Kidney glomerular epithelial cell (primary cell): ENCODE measurements at regions not wholly inside any gene's neighbourhood (a gene's known extent, or its start where the extent isn't known, plus 50 kb on each side); places are given as distances from the start of the nearest gene placed in this dataset.
A peak's percentile ranks its signal among the peaks of the same experiment; 100 is the strongest.
"Not testable (repeated sequence)": the region's sequence is repeated elsewhere in the genome, so short reads cannot be mapped to it uniquely, and the experiment has no call there.

Experiments used
- DNase-seq: peaks from one replicate; lab custom pipeline; 2025; lab: John Stamatoyannopoulos, UW

DNA sequence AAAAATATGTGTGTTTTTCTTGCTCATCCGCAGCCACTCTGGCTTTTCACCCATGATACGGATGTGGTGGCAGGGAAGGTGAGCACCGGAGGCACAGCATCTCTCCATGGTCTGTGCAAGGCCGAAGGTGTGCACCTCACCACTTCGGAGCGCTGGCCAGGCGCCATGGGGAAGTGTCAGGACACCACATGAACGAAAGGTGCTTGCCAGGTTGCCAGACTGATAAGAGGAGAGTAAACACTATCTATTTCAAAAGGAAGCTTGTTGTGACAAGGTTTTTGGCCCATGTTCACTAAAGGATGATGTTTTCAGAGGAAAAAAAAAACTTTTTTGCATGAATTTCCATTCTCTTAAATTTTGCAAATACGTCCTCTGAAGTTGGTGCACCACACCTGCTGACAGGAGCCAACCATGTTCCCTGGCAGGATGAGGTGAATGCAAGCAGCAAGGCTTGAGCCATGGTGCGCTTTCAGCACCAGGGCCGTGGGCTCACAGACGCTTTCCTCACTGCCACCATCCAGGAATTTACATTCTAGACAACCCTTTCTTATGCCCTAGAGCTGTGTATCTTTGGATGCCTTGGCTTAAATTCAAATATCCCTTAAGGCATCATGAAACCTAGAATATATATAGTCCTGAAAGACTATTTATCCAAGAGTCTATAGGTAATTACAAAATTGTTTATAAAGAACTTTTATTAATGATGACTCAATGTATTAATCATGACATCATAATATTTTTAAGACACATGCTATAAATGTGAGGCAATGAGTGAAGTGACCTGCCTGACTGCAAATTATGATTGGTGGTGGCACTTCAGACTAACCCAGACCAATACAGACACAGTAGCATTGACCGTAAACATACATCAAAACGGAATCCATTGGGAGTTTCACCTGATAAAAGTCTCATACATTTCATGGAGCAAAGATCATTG lies 234.5 kb downstream of the TFAP2A start:
- DNase-seq, result no peak

DNA sequence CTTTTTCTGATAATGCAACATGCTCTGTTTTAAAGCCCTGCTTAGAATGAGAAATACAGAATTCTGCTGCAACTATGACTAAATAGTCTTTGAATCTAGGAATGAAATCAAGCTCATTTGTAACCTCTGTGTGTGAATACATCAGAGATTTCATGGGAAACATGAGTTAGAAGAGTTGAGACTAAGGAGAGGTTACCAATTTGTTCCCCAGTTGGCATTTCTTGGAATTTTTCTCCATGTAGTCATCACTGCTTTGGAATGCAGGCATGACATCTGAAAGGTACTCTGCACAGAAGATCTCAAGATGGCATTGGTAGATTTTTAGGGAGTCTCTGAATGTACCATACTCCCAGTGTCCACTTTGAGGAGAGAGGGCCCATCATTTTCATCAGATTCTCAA lies 237.2 kb downstream of the TFAP2A start:
- DNase-seq, result peak; percentile 70

DNA sequence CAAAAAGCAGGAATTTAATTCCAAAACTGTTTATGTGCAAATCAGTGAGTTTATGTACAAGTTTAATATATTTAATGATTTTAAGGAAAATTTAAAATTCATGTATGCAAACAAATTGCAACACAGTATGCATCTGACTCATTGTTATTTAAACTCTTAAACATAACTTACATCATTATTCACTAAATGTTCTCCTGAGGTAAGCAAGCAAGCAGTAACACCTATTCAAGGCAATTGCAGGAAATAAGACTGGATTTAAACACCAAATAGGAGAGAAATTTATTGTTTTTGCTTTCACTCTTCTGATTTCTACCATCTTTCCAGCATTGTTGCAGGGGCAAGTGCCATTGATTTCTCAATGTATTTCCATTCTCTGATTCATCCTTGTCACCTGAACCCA lies 239.5 kb downstream of the TFAP2A start:
- no peak for DNase-seq

DNA sequence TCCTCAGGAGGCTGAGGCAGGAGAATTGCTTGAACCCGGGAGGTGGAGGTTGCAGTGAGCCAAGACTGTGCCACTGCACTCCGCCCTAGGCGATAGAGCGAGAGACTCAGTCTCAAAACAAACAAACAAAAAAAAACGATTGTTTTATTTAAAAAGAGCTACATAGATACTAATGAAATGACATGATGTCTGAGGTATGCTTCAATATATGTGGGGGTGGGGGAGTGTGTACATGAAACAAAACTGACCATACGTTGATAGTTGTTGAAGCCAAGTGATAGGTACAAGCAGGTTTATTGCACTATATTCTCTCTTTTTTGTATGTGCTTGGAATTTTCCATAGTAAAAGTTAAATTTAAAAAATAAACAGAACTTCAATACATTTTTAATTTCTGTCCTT lies 240.1 kb downstream of the TFAP2A start:
- DNase-seq, result no peak

DNA sequence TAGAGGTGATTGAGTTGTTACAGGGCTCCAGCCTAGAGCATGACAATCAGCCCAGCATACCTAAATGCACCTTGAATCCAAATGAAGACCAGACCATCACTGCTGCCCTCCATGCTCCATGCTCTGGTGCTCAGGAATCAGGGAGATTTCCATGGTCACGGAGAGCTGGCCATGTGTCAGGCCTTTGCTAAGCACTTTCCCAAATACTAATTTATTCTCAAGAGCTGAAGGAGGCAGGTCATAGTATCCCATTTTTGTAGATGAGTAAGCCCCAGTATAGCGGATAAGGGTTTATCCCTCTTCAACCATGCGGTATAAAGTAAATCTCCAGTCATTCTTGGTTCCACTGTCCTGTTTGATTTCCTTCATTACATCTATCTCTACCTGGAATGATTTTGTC lies 240.8 kb downstream of the TFAP2A start:
- DNase-seq, result no peak

DNA sequence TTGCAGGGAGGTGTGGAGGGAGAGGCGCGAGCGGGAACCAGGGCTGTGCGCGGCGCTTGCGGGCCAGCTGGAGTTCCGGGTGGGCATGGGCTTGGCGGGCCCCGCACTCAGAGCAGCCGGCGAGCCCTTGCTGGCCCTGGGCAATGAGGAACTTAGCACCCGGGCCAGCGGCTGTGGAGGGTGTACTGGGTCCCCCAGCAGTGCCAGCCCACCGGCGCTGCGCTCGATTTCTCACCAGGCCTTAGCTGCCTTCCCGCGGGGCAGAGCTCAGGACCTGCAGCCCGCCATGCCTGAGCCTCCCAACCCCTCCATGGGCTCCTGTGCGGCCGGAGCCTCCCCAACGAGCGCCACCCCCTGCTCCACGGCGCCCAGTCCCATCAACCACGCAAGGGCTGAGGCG lies 243.2 kb downstream of the TFAP2A start:
- DNase-seq, result not testable (repeated sequence)

DNA sequence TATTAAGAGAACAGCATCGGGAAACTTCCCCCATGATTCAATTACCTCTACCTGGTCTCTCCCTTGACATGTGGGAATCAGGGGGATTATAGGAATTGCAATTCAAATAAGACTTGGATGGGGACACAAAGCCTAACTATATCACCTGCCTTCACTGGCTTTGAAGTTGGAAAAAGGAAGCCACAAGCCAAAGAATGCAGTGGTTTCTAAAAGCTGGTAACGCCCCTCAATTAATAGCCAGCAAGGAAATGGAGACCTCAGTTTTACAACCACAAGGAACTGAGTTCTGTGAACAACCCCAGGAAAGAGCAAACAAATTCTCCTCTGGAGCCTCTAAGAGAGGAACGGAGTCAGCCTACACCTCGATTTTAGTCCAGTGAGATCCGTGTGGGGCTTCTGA lies 244.1 kb downstream of the TFAP2A start:
- no peak for DNase-seq

DNA sequence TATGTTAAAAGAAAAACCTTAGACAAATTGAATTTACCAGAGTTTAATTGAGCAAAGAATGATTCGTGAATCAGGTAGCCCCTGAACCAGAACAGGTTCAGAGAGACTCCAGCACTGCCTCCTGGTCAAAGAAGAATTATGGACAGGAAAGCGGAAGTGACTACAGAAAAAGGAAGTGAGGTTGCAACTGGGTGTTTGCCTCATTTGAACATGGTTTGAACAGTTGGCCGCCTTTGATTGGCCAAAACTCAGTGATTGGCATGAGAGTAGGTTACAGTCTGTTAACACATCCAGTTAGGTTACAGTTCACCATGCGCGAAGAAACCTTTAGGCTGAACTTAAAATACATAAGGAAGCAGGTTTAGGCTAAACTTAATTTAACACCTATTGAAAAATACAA lies 248.8 kb downstream of the TFAP2A start:
- no peak for DNase-seq

DNA sequence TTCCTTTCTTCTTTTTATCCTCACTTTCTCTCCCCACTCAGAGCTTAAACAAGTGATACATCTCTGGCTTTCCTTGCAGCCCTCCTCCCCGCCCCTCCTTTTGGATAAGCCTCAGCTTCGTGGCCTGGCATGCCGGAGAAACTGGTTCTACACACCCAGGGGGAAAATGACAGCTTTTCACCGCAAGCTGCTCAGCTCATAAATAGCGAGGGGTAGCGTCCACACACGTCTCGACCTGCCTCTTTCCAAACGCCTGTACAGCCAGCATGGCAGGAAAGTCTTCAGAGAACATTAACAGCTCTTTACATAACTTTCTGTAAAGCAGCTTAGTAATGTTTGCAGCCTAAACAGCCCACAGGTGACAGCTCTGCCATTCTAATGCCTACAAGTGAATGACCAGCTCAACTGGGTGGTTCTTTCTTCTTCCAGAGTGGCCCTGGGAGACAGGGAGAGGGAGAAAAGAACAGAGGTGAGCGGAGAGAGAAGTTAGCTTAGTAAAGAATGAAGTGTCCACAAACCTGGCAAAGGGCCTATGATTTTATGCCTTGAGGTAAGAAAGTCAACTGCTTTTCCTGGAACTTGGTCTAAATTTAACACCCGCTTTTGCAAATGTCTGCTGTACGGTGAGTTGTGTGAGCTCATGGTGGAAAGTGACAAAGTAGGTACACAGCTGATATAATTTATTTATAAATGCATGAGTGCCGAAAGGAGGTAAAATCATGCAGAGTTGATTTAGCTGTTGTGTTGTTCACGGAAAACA lies 251.5 kb downstream of the TFAP2A start:
- no peak for DNase-seq

DNA sequence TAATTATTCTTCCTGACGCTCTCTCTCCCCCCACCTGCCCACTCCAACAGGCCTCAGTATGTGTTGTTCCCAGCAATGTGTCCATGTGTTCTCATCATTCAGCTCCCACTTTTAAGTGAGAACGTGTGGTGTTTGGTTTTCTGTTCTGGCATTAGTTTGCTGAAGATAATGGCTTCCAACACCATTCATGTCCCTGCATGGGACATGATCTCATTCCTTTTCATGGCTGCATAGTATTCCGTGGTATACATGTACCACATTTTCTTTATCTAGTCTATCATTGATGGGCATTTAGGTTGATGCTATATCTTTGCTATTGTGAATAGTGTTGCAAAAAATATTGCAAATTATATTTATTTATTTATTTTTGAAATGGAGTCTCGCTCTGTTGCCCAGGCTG lies 258.0 kb downstream of the TFAP2A start:
- no peak for DNase-seq

DNA sequence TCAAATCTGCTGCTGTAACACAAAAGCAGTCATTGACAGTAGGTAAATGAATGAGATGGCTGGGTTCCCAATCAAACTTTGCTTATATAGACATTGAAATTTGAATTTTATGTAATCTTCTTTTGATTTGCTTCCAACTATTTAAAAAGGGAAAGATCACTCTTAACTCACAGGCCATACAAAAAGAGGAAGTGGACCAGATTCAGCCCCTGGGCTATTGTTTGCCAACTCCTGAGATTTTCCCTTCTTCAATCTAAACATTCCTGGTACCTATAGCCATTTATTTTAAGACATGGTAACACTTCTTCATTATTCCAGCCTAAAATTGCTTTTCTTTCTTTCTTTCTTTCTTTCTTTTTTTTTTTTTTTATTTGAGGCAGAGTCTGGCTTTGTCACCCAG lies 260.6 kb downstream of the TFAP2A start:
- no peak for DNase-seq

DNA sequence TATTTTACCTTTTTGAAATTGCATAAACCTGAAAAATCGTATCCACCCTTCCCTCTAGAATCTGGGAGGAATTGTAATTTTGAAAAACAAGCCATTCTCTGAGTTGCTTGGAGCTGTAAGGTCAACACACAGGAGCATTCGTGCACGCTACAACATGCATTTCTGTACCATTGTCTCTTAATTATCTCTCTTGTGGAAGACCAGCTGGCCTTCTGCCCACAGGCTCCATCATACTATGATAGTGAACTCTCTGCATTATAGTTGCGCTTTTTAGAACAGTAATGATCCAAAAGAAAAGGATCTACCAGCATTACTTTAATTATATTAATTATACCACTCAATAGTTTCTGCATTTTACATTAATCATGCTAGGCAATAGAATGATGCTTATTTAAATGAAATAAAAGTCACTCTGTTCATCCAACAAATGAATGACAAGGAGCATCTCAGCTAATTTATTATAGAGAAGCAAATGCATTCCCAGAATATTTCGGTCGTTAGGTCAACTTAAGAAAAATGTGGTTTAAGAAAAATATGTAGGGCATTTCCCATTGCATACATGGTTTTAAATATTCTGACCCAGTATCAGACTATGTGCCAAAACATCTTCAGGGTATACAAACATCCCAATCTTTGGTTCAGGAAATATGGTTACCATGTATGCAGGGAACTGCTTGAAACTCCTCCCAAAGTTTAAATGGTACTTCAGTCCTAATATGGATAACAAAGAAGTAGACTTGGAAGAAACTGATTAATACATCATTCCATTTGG lies 263.5 kb downstream of the TFAP2A start:
- DNase-seq, result no peak

DNA sequence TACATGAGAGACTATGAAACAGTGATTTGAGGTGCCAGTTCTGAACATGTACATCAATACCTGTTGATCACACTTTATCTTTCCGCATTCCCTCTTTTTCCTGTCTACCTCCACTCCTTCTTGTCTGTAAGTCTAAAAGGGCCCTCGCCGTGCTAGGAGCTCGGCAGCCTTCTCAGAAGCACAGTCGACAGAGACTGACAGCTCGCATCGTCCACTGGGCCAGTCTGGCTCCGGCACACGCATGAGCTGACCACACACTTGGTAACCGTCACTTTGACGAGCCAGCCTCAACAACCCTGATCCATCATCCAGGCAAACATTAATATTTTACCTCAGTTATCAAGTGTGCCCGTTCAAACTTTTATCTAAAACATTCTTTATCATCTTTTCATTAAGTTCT lies 265.3 kb downstream of the TFAP2A start:
- DNase-seq, result no peak

DNA sequence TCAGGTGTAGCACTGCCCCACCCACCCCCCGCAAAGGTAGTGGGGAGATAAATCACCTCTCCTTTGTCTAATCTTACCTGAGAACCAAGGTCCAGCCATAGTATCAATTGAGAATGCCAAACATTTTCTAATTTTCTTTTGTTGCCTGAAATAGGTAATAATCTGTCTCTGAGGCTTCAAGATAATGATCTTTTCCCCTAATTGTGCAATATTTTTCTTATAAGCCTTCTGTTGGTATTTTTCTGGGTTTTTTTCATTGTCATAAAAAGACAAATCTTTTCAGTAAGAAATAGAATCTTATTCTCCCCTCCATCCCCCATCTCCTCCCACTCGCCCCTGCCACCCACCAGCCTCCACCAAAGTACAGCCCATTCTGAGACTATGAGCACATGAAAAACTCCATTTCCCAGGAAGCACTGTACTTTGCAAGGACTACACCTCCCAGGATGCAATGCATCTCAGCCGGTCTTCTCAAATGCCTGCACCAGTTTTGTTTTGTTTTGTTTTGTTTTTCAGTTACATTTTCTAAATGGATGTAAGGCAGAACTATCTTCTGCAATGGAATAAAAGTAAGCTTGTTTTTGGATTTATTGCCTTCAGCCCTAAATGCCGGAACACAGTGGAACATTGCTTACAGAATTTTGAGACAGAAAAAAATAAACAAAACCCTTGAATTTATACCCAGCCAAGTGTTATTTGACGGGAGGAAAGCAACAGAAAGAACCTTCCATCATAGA lies 268.0 kb downstream of the TFAP2A start:
- DNase-seq, result peak; percentile 3

DNA sequence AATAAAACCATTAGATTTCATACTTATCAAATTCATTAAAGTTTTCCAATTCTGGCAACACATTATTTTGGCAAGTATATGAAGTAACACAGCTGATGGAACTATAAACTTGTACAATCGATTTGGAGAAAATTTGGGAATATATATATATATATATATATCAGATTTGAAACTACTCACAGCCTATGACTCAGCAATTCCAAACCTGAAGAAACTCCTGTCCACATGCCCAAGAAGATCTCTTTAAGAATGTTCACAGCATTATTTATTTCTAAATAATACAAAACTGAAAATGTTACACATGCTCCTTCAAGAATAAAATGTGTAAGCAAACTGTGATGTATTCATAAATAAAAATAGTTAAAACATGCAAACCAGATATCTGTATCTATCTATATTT lies 270.1 kb downstream of the TFAP2A start:
- DNase-seq, result no peak

DNA sequence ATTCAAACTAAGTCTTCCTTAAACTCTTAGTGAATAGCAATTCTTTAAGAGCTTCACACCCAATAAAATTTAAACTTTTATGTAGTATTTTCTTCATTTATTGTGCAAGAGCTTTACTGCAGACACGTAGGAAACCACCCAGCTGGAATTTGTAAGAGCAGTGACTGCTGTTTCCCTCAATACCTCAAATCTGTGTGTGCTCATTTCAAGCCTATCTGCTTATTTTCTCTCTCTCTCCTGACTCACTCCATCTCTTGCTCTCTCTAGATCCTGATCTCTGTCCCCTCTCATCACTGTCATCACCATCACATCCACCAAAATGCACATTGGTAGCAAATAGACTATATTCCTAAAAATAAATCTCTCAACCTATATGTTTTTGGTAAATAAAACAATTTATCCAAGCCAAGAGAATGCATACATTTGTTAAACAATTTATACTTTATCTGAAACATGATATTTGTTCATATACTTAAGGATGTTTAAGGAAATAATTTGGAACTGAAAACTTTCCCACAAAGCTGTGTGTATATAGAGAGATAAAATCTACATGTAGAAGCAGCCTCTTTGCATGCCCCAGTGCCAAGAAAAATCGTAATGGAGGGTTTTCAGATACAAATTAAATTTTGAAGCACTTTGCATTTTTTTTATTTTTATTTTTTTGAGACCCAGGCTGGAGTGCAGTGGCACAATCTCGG lies 273.0 kb downstream of the TFAP2A start:
- DNase-seq, result no peak

DNA sequence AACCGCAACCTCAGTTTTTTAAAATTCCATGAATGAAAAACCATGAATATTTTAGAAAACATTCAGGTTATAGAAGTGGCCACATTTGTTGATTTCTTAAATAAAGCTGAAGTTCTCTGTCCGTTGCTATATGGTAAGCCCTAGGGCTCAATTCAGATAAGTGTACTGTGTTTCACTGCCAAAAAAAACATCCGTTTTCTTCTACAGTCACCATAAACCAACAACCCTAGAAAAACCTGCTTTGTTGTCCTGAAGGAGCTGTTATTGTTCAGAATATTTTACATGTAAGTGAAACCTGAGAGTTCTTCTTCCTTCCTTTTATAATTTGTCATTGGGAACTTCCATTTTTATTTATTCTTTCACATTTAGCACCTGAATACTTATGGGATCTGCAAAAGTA lies 274.1 kb downstream of the TFAP2A start:
- DNase-seq, result no peak

DNA sequence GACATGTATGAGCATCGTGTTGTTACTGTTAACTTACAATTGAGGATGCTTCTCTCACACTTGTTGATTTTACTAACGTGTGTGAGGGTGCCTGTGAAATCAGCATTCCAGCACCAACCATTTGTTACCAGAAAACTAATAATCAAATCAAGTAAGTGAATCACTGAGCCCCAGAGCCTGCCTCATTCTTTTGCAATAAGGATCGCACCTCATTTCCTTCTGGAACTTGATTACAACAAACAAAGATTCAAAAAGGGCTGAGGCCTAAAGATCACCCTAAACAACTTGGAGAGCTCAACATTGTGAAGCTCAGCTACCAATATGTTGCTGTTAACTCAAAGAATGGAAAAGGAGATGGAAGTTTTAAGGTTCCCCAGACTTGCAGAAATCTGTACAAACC lies 274.7 kb downstream of the TFAP2A start:
- no peak for DNase-seq

DNA sequence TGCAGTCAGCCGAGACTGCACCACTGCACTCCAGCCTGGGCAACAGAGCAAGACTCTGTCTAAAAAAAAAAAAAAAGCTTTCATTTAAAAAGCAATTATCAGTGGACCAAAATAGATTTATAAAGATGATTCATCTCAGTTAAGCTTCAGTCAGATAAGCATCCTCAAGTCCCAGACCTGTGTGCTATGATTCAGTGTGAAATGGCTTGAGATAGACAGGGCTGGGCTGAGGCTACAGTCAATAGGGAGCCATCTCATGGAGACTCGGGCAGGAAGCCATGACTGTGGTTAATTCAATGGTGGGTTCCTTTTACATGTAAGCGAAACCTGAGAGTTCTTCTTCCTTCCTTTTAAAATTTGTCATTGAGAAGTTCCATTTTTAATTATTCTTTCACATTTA lies 276.0 kb downstream of the TFAP2A start:
- peak; percentile 21 for DNase-seq

DNA sequence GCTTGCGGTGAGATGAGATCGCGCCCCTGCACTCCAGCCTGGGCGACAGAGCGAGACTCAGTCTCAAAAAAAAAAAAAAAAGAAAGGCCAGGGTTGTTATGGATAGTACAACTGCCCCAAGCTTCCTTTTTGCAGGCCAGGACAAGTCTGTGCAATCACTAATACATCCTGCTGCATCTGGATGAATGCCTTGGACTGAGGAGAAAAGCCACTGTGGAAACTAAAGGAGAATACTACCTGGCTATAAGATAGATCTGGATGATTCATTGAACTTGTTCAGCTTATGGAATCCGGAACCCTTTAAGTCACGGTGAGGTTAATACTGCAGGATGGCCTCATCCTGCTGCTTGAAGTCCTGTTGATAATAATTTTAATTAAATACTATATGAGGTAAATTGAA lies 278.2 kb downstream of the TFAP2A start:
- DNase-seq, result no peak

DNA sequence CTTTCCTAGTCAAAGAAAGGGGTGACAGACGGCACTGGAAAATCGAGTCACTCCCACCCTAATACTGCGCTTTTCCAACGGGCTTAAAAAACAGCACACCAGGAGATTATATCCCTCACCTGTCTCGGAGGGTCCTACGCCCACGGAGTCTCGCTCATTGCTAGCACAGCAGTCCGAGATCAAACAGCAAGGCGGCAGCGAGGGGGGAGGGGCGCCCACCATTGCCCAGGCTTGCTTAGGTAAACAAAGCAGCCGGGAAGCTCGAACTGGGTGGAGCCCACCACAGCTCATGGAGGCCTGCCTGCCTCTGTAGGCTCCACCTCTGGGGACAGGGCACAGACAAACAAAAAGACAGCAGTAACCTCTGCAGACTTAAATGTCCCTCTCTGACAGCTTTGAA lies 280.7 kb downstream of the TFAP2A start:
- not testable (repeated sequence) for DNase-seq
